Karpas-422 (cell line): ENCODE measurements at regions not wholly inside any gene's neighbourhood (a gene's known extent, or its start where the extent isn't known, plus 50 kb on each side); places are given as distances from the start of the nearest gene placed in this dataset.

Source experiments
- DNase-seq: peaks from one replicate; pipeline ENCODE4 v3.0.0-alpha.2; 2015
- H2AFZ ChIP-seq: fragments of 200-600 bp; sonication (generic); 2 replicates; pipeline ENCODE4 v1.6.1; 2014; ENCODE audit warnings: antibody characterized with exemption, low read length, mixed read lengths
- H3K27ac ChIP-seq: fragments of 200-600 bp; sonication (generic); 2 replicates; pipeline ENCODE4 v1.5.1; 2014; ENCODE audit warnings: mild to moderate bottlenecking, low read length, moderate library complexity
- H3K27me3 ChIP-seq: fragments of 200-600 bp; sonication (generic); 2 replicates; pipeline ENCODE4 v1.6.1; 2014; ENCODE audit warnings: low read length, mixed read lengths
- H3K36me3 ChIP-seq: fragments of 200-600 bp; sonication (generic); 2 replicates; pipeline ENCODE4 v1.6.1; 2014; ENCODE audit warnings: low read length, mixed read lengths; ENCODE audit not compliant: insufficient read depth
- H3K4me1 ChIP-seq: fragments of 200-600 bp; sonication (generic); 2 replicates; pipeline ENCODE4 v1.6.1; 2014; ENCODE audit warnings: mild to moderate bottlenecking, low read length, mixed read lengths
- H3K4me2 ChIP-seq: fragments of 200-600 bp; sonication (generic); 2 replicates; pipeline ENCODE4 v1.6.1; 2014; ENCODE audit warnings: low read length, low read depth, mild to moderate bottlenecking; ENCODE audit not compliant: poor library complexity, severe bottlenecking
- H3K4me3 ChIP-seq: fragments of 200-600 bp; sonication (generic); 2 replicates; pipeline ENCODE4 v1.5.1; 2014; ENCODE audit warnings: mild to moderate bottlenecking, antibody characterized with exemption, low read length, mixed read lengths
- H3K79me2 ChIP-seq: fragments of 200-600 bp; sonication (generic); 2 replicates; pipeline ENCODE4 v1.6.1; 2014; ENCODE audit warnings: mild to moderate bottlenecking, low read length, mixed read lengths
- H3K9ac ChIP-seq: fragments of 200-600 bp; sonication (generic); 2 replicates; pipeline ENCODE4 v1.6.0; 2014; ENCODE audit warnings: low read length
- H3K9me2 ChIP-seq: fragments of 200-600 bp; sonication (generic), shearing (Covaris generic); replicated peaks from 2 replicates; pipeline ENCODE4 v1.6.0; 2014; ENCODE audit warnings: mild to moderate bottlenecking, low read length, moderate library complexity; ENCODE audit not compliant: insufficient read depth
- H3K9me3 ChIP-seq: fragments of 300-700, 200-600 bp; sonication (generic); 2 replicates; pipeline ENCODE4 v1.6.1; 2014; ENCODE audit warnings: low read length, mixed read lengths
- H4K20me1 ChIP-seq: fragments of 200-600 bp; sonication (generic); 2 replicates; pipeline ENCODE4 v1.6.1; 2014; ENCODE audit warnings: mild to moderate bottlenecking, antibody characterized with exemption, low read length, low read depth; ENCODE audit not compliant: insufficient read depth

DNA sequence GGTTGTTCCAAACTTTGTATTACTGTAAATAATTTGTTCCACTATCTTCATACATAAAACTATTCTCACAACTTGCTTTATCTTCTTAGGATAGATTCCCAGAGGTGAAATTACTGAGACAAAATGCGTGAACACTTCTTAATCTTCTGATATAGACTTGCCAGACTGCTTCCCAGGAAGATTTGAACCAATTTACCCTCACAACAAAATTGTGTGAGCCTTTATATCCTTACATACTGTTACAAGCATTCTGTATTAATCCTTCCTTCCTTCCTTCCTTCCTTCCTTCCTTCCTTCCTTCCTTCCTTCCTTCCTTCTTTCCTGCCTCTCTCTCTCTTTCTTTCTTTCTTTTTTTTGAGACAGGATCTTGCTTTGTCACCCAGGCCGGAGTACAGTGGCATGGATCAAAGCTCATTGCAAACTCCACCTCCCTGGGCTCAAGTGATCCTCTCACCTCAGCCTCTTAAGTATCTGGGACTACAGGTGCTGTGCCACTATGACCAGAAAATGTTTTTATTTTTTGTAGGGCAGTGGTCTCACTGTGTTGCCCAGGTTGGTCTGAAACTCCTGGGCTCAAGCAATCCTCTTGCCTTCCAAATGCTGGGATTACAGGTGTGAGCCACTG is 57.1 kb upstream of the SSR3 start:
- H2AFZ ChIP-seq, result no peak overlapping the region

DNA sequence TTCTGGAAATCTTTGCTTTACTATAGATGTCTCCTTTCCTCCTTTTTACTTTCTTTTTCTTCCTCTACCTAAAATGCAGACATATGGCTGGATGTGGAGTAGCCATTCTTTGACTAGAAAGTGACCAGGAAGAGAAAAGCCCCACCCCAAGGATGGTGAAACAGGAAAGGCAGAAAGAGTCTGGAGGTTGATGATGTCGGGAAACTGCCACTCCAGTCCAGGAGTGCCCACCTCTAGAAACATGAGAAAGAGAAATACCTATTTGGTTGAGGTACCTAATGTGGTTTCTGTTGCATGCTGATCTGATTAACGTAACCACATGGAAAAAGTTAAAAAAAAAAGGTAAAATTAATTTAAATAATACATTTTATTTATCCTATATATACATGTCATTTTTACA is 55.2 kb upstream of the SSR3 start:
- H3K4me2 ChIP-seq, result no peak overlapping the region
- no peaks in the 10 kb centered on the region for H4K20me1 ChIP-seq
- no peak for DNase-seq
- no peaks in the 10 kb centered on the region for H3K9me3 ChIP-seq
- H3K4me1 ChIP-seq, result peaks cover 18% of the 10 kb centered on the region
- no peak overlapping the region for H3K27ac ChIP-seq
- no peaks in the 10 kb centered on the region for H3K27me3 ChIP-seq
- no peak overlapping the region for H3K9ac ChIP-seq
- H3K9me2 ChIP-seq, result no peaks in the 10 kb centered on the region
- H3K79me2 ChIP-seq, result no peaks in the 10 kb centered on the region
- H2AFZ ChIP-seq, result no peak overlapping the region
- H3K4me3 ChIP-seq, result no peak overlapping the region
- no peaks in the 10 kb centered on the region for H3K36me3 ChIP-seq

More for the DNA sequence above, 57.1 kb upstream of the SSR3 start:
- Histone ChIP-seq H3K9me2 (no peaks in the 10 kb centered on the region), H3K9me3 (no peaks in the 10 kb centered on the region), H3K4me2 (no peak overlapping the region), H3K79me2 (no peaks in the 10 kb centered on the region), H4K20me1 (no peaks in the 10 kb centered on the region), H3K27me3 (no peaks in the 10 kb centered on the region), H3K4me1 (peaks cover 9% of the 10 kb centered on the region), H3K9ac (no peak overlapping the region), H3K4me3 (no peak overlapping the region), H3K27ac (no peak overlapping the region), H3K36me3 (no peaks in the 10 kb centered on the region)
- DNase-seq, result no peak

DNA sequence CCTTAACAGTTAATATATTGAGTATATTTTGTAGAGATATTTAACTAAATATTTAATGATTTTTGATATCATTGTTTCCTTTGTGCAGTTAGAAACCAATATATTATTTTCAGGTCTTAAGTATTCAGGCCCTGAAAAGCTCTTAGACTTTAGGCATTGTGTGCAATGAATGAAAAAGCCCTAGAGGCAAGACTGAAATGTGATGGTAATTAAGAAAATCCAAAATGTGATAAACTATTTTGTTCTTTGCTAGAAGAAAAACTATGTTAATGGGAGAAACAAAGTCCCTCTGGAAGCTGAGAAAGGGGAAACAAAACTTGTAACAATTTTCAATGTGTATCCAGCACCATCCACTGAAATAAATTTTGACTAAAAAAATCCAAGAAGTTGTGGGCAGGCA is 54.6 kb upstream of the SSR3 start:
- Histone ChIP-seq H3K27me3 (no peaks in the 10 kb centered on the region), H2AFZ (no peak overlapping the region)

DNA sequence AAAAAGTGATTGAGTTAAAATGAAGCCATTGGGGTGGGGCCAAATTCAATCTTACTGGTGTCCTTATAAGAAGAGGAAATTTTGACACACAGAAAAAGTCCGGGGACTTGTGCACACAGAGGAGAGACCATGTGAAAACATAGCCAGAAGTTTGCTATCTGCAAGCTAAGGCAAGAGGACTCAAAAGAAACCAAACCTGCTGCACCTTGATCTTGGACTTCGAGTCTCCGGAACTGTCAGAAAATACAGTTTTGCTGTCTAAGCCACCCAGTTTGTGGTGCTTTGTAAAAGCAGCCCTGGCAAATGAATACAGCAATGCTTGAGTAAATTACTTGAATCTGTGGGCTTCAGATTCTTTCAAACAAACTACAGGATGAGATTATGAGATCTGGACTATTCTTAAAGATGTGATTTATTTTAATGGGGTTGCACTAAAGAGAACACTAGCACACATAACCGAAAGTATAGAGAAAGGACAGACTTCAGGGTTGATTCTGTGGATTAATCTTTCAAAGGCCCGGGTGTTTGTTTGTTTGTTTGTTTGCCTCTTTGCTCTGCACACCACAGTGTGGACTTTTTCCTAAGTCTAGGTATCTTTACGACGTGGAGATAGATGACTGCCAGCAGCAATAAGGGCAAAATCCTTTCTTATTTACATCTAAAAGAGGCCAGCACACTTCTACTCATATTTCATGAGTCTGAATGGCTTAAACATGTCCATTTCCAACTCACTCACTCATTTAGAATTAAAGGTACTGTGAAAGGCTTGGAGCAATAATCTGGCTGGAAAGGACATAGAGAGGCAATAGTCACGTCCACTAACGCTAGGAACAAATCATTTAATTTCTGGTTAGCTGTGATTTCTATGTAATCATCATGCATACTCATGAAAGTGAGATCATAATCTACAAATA is 53.9 kb upstream of the SSR3 start:
- no peak overlapping the region for H3K4me3 ChIP-seq
- H3K4me1 ChIP-seq, result peaks cover 22% of the 10 kb centered on the region
- H3K79me2 ChIP-seq, result no peaks in the 10 kb centered on the region
- H3K36me3 ChIP-seq, result no peaks in the 10 kb centered on the region
- no peaks in the 10 kb centered on the region for H3K9me2 ChIP-seq
- no peak for DNase-seq
- no peaks in the 10 kb centered on the region for H3K27me3 ChIP-seq
- H3K4me2 ChIP-seq, result no peak overlapping the region
- H3K9ac ChIP-seq, result no peak overlapping the region
- H3K27ac ChIP-seq, result no peak overlapping the region
- H3K9me3 ChIP-seq, result no peaks in the 10 kb centered on the region
- no peaks in the 10 kb centered on the region for H4K20me1 ChIP-seq
- no peak overlapping the region for H2AFZ ChIP-seq

More for the DNA sequence above, 54.6 kb upstream of the SSR3 start:
- Histone ChIP-seq H3K9me3 (no peaks in the 10 kb centered on the region), H3K4me3 (no peak overlapping the region), H3K9ac (no peak overlapping the region), H4K20me1 (no peaks in the 10 kb centered on the region), H3K4me1 (peaks cover 18% of the 10 kb centered on the region), H3K27ac (no peak overlapping the region), H3K36me3 (no peaks in the 10 kb centered on the region), H3K79me2 (no peaks in the 10 kb centered on the region), H3K9me2 (no peaks in the 10 kb centered on the region), H3K4me2 (no peak overlapping the region)
- DNase-seq, result no peak

DNA sequence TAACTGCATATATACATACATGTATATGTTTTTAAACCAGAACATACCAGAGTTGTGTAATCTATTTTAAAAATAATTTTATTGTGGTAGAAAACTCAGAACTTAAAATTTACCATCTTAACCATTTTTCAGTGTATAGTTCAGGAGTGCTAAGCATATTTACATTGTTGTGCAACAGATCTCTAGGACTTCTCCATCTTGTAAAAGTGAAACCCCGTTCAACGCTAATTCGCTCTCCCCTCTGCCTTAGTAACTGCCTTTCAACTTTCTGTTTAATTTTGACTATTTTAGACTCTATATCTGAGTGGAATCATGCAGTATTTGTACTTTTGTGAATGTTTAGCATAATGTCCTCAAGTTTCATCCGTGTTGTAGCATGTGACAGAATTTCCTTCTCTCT is 51.8 kb upstream of the SSR3 start:
- Histone ChIP-seq H3K4me3 (no peak overlapping the region), H3K4me2 (peak overlapping the region; percentile 39), H3K4me1 (peaks cover 23% of the 10 kb centered on the region), H3K36me3 (no peaks in the 10 kb centered on the region), H3K79me2 (no peaks in the 10 kb centered on the region), H2AFZ (0 out of 2 replicates have a peak overlapping the region, but pooled peaks have one; percentile 28), H3K27ac (no peak overlapping the region), H4K20me1 (no peaks in the 10 kb centered on the region), H3K9me3 (no peaks in the 10 kb centered on the region), H3K27me3 (no peaks in the 10 kb centered on the region), H3K9me2 (no peaks in the 10 kb centered on the region), H3K9ac (no peak overlapping the region)
- DNase-seq, result no peak

DNA sequence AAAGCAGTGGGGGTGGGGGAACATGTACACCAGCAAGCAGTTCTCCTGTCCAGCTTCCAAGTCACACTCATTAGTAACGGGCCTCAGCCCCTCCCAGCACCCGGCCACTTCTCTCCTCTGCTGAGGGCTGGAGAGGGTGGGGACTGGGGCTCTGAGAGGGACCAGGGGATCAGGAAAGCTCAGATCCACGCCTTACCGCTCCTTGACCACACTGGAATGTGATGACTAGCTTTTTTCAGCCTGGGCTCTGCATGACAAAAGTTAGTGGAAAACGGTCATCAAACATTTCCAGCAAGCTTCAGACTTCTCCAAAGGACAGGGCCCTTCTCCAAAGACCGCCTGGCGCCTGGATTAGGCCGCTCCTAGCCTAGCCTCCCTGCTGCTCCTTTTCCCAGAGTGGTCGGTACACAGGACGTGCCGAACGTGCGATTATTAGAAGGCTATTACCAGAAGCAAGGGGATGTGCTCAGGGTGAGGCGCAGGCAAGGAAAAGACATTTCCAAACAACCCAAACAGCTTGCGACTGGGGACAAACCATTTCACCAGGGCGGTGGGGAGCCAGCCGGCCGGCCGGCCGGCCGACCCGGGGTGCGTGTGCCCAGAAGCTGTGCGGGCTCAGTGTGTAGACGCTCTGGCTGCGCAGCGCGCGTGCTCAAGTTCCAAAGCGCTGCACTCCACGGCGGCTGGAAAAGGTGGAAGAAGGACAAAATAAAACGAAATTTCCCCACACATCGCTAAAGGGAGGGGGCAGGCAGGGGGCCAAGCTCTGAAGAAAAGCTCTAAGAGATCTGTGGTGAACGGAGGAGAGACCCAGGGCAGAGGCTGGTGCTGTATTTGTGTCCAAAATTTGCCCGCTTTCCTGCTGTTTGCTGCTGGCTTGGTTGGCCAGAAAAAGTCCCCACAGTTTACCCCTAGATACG is 51.0 kb upstream of the SSR3 start:
- H3K79me2 ChIP-seq, result no peaks in the 10 kb centered on the region
- H3K36me3 ChIP-seq, result no peaks in the 10 kb centered on the region
- peak overlapping the region; percentile 20 for H3K4me2 ChIP-seq
- no peaks in the 10 kb centered on the region for H3K9me3 ChIP-seq
- H4K20me1 ChIP-seq, result no peaks in the 10 kb centered on the region
- H3K9ac ChIP-seq, result no peak overlapping the region
- DNase-seq, result no peak
- H3K27ac ChIP-seq, result no peak overlapping the region
- no peaks in the 10 kb centered on the region for H3K9me2 ChIP-seq
- no peak overlapping the region for H3K4me3 ChIP-seq
- H3K4me1 ChIP-seq, result peaks cover 23% of the 10 kb centered on the region
- 0 out of 2 replicates have a peak overlapping the region, but pooled peaks have one; percentile 28 for H2AFZ ChIP-seq
- no peaks in the 10 kb centered on the region for H3K27me3 ChIP-seq

DNA sequence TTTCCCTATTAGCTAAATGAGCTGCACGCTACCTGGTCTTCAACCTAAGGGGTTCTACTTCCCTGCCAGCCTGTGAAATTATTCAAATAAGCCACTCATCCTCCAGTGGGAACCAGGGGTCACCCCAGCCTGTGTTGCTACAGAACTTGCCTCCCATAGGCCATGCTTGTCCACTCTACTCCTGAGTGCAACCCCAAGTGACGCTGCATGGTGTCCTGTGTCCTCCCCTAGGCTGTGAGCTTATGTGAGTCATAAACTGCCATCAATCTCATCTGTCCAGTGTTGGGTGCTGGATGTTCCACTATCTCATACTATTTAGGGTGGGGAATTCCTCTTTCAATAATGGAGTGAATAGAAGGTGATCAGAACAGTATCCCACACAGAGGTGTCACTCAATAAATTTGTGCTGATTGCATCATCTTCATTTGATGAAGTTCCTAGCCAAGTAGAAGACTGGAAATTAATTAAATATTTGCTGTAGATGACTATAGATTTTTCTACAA is 49.8 kb upstream of the SSR3 start:
- no peak overlapping the region for H3K9ac ChIP-seq
- H3K27me3 ChIP-seq, result no peaks in the 10 kb centered on the region
- H4K20me1 ChIP-seq, result no peaks in the 10 kb centered on the region
- no peaks in the 10 kb centered on the region for H3K9me3 ChIP-seq
- peak; percentile 57 for DNase-seq
- H2AFZ ChIP-seq, result no peak overlapping the region
- H3K9me2 ChIP-seq, result no peaks in the 10 kb centered on the region
- H3K36me3 ChIP-seq, result no peaks in the 10 kb centered on the region
- no peak overlapping the region for H3K4me3 ChIP-seq
- no peaks in the 10 kb centered on the region for H3K79me2 ChIP-seq
- no peak overlapping the region for H3K27ac ChIP-seq
- peaks cover 26% of the 10 kb centered on the region for H3K4me1 ChIP-seq
- H3K4me2 ChIP-seq, result no peak overlapping the region
